ENCODE measurements at regions not wholly inside any gene's neighbourhood (a gene's known extent, or its start where the extent isn't known, plus 50 kb on each side); places are given as distances from the start of the nearest gene placed in this dataset.
A peak's percentile ranks its signal among the peaks of the same experiment; 100 is the strongest.

DNA sequence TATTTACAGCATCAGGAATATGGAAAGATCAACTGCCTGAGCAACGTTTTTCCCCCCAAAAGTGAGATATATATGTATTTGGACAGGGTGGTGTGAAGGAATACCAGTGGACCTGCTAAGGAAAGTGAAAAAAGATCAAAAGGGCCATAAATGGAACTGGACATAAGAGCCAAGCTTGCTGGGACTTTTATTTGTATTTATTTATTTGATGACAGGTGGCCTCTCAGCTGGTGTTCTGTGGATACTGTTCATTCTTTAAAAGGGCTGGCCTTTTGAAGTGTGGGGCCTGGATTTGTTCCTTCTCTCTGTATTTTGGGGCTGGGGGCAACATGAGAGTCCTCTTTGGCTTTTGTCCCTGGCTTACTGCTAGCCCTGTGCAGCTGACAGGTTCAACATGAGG, 306.6 kb upstream of the N4BP1 start:
- DNase-seq (ENCODE audit: low read depth, low spot score), result no peak
- no peak overlapping the region for H3K4me3 ChIP-seq (ENCODE audit: low read length)

DNA sequence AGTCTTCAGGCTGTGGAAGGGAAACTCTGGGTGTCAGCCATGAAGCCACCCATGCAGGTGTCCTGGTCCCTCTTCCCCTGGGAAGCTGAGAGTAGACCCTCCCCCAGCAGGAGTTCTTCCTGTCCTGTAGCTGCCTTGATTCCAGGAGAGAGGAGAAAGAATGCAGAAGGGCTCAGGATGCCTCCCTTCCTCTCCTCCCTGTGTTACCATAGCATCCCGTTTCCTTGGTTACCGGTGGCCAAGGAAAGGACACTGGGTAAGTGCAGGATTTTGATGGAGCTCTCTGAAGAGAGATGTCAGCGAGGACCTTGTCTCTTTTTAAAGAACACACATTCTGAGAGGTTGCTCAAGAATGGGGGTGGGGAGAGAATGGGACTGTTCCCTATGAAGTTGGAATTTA, 304.1 kb upstream of the N4BP1 start:
- no peak for DNase-seq (ENCODE audit: low read depth, low spot score)
- H3K4me3 ChIP-seq (ENCODE audit: low read length), result no peak overlapping the region

DNA sequence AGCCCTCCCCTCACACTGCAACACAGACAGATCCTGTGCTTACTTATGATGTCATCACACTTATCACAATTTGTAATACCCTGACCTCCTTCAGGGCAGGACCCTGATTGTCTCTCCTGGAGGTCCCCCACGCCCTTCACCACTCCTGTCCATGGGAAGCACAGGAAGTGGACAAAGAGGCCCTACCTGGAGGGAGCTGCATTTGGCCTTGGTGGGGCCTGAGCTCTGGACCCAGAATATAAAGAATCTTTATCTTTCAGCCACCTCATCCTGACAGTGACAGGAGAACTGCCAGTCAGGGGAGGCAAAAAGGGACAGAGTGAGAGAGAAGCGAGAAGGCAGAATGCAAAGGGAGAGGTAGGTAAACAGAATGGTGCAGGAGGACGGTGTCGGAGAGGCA, 303.4 kb upstream of the N4BP1 start:
- H3K4me3 ChIP-seq (ENCODE audit: low read length), result no peak overlapping the region
- no peak for DNase-seq (ENCODE audit: low read depth, low spot score)

DNA sequence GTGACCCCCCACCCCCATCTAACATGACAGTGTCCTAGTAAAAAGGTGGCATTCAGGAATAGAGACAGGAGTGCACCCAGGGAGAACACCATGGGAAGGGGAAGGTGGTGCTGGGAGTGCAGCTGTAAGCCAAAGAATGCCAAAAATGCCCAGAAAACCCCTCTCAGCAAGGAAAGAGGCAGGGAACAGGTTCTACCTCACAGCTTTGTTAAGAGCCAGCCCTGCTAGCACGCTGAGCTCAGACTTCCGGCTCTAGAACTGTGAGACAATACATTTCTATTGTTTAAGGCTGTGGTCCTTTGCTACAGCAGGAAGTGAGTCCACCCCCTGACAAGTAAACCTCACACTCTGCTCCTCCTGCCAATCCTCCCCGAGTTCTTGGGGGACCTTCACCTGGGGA, 302.4 kb upstream of the N4BP1 start:
- H3K4me3 ChIP-seq (ENCODE audit: low read length), result no peak overlapping the region
- DNase-seq (ENCODE audit: low read depth, low spot score), result peak; percentile 21

DNA sequence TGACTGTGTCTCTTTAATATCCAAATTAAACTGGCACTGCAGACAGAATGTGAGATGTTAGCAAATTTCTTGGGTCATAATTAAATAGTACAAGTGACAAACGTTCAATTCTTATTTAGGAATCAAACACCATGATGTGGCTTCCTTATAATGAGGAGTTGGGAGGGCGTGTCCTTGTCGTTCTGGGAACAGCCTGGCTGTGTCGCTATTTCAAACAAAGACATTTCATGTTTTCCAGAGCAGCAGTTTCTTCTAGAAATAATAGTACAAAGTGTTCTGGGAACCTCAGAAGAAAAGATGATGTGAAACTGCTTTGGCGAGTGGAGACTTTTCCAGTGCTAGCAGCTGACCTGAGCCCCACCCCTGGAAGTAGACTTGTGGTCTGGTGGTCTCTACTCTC, 301.7 kb upstream of the N4BP1 start:
- no peak overlapping the region for H3K4me3 ChIP-seq (ENCODE audit: low read length)
- DNase-seq (ENCODE audit: low read depth, low spot score), result no peak

DNA sequence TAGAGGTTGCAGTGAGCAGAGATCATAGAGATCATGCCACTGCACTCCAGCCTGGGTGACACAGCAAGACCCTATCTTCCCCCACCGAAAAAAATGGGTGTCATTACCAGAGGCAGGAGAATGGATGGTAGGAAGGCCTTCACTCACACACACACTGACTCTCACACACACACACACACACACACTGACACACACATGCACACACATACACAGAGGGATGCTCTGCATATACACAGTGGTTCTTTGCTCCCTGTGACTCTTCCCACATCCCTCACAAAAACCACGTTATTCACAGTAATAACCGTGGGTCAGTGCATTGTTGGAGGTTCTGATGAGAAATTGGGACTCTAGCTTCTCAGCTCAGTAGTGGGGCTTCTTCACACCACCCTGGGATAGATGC, 300.2 kb upstream of the N4BP1 start:
- H3K4me3 ChIP-seq (ENCODE audit: low read length), result no peak overlapping the region
- DNase-seq (ENCODE audit: low read depth, low spot score), result no peak

DNA sequence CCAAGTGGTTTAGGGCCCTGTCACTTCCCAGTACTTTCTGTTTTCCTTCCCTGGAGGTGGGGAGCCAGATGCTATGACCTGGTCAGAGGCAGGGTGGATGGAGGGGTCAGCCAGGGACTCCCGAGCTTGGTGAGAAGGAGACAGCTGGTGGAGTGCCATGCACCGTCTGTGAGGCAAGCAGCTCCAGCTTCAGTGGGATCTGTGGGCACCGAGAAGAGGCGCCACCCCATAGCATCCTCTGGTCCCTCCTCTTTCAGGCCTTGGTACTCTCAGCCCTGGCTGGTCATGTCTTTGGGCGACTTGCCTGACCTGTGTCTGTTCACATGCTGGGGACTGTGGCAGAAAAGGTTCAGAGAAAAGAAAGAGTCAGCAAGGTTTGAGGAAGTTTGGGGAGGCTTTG, 299.3 kb upstream of the N4BP1 start:
- H3K4me3 ChIP-seq (ENCODE audit: low read length), result no peak overlapping the region
- no peak for DNase-seq (ENCODE audit: low read depth, low spot score)

DNA sequence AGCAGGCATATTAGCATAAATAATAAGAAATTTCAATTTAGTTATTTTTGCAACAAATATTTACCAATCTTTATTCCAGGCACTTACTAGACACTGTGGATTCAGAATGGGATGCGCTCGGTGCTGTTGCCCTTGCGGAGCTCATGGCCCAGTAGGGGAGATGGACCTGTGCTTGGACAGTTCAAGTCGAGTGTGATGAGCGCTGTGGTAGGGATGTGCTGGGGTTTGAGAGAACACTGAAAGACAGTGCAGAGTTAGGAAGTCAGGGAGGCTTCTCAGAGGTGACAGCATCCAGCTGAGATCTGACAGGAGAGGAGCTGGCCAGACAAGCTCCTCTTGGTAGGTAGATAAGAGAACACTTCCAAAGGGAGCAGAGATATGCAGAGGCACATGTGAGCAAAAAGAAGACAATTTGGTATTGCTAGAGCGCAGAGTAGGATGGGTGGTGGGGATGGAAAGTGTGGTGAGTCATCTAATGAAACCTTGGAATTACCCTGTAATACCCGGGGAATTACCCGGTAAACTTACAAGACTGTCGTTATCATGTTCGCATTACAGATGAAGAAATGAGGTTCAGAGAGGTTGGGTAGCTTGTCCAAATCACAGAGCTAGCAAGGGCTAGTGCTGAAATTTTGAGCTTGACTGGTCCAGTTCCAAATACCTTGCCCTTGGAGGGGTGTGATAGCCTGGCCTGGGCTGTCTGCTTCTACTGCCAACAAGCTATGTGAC, 298.1 kb upstream of the N4BP1 start:
- DNase-seq (ENCODE audit: low read depth, low spot score), result no peak
- no peak overlapping the region for H3K4me3 ChIP-seq (ENCODE audit: low read length)

DNA sequence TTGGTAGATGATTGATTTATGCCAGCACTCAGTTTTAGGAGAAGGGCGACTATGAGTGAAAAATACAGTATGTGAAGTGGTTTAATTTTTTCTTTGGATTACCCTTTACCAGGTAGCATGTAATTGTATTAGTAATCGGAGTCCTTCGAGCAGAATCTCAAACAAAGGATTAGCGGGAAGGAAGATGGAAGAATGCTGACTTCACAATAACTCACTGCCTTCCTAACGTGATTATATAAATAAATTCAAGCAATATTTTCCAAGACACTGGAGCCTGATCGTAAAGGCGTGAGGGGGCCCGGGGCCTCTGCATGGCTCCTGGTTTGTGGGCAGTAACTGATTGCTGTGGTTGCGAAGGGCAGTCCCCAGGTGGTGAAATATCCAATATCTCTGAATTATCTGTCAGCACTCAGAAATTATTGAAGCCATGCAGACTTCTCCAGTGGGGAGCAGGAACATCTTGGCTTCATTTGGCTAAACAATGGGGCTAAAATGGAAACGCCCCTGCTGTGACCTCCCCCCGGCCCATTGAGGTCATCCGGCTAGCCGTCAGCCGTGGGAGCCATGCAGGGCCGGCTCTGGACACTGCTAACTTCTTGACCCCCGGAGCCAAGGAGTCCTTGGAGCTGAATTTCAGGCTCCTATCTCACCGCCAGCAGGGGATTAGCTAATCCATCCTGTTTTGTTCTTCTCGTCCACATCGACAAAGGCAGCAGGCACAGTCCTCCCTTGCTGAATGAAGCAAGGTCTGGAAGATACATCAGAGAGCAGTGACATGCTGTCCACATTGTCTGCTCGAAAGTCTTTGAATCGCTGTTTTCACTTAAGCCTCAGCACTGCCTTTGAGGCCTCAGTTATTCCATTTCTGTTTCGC, 295.9 kb upstream of the N4BP1 start:
- no peak overlapping the region for H3K4me3 ChIP-seq (ENCODE audit: low read length)
- DNase-seq (ENCODE audit: low read depth, low spot score), result no peak

DNA sequence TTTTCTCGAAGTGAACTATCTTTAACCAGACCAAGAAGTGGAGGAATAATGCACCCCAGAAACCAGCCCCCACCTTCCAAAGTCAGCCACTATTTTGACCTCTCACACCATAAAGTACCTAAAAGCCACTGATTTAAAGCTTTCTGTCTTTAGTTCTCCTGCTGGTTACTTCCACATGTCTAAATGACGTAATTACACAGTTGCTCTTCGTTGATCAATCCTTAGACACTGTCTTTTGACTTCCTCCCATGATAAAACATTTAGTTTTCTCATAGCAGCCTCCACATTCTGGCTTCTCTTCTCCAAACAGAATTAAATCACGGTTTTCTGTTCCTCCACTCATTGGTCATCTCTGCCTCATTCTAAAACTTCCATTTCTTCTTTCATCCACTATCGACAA, 294.4 kb upstream of the N4BP1 start:
- no peak overlapping the region for H3K4me3 ChIP-seq (ENCODE audit: low read length)
- no peak for DNase-seq (ENCODE audit: low read depth, low spot score)

DNA sequence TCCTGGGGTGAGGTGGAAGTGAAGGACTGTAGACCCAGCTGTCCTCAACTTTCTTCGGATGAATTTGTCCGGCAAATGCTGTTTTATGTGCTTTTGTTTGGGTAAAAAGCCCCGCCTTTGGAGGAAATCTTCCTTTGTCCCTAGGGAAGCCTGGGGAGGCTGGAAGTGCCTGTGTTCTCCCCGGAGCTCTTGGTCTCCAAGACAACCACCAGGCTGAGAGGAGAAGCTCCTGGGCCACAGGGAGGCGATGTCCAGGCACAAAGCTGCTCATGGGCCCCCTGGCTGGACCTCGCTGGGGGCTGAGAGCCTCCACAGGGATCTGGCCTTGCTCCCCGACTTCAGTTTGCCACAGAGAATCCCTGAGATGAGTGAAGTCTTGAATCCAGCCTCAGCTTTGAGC, 293.1 kb upstream of the N4BP1 start:
- no peak overlapping the region for H3K4me3 ChIP-seq (ENCODE audit: low read length)
- no peak for DNase-seq (ENCODE audit: low read depth, low spot score)

DNA sequence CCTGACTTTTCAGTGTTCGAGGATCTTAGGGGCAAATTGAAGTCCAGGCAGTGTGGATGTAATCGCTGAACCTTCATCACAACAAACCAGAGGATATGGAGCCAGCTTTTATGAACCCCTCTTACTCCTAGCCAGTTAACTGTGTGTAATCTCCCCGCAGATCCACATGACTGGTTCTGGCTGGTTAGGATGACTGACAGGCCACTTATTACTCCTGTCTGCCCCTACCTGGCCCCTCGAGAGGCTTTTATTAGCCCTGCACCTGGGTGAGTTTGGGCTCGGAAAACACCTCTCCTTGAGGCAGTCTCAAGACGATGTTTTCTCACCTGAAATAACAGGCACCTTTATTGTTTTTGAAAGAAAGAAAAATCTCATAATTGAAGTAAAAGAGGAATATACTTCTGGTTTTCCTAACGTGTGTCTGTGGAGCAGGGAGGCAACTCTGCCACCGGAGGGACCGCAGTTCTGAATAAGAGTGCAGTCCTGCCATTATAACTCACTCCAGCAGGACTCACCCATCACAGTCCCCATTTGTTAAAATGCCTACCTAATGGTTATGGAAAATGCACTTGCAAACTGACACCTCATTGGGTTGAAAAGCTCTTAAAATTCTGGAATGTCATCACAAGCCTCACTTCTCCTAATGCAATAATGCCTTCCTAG, 291.9 kb upstream of the N4BP1 start:
- H3K4me3 ChIP-seq (ENCODE audit: low read length), result no peak overlapping the region
- DNase-seq (ENCODE audit: low read depth, low spot score), result no peak

DNA sequence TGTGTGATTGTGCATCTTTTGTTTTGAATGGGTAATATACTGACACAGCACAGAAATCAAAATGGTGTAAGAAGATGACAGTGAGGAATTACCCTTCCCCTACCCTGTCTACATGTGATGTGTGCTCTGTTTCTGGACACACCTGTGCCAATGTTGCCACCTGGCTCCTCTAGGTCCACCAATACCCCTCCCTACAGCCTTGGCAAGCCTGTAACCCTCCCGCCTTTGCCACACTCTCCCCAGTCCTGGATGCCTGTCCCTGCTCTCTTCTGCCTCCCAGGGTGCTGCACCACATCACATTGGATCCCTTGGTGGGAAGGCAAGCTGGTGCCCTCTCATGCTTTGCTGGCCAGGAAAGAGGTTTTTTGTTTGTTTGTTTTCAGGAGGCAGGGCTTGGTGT, 289.5 kb upstream of the N4BP1 start:
- no peak overlapping the region for H3K4me3 ChIP-seq (ENCODE audit: low read length)
- no peak for DNase-seq (ENCODE audit: low read depth, low spot score)

DNA sequence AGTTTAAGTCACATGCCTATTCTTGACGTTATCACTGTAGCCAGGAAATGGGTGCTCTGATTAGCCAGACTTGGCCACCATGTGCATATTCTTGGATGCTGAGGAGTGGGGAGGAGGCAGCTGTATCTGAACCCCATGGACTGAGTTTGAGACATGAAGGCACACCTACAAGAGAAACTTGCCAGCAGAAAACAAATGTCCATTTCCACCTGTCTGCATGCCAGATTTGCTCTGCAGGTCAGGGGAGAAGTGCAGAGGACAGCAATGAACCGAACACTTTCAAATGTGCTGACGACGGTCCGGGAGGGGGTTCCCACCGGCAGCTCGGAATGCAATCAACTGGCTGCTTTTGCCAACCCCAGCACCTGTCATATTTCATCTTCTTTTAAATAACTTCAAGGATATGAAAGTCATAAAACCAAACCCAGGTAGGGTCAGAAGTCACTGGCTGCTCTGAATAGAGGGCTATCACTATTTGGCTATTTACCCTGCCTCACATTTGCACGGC, 287.8 kb upstream of the N4BP1 start:
- no peak for DNase-seq (ENCODE audit: low read depth, low spot score)
- H3K4me3 ChIP-seq (ENCODE audit: low read length), result no peak overlapping the region

DNA sequence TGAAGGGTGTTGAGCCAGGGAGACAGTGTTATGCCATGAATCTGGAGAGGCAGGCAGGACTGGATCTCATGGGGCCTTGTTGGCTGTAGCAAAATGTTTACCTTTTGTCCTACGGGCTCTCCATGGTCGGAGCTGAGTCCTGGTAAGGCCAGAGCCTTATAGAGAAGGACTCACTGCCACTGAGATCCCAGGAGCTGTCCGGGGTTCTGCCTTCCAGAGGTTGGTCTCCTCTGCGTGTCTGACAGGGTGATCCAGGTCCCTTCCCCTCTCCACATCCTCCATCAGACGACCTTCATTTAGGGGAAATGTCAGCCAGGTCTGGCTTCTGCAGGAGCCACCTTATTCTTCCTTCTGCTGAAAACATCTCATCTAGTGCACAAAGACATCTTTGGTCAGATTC, 285.2 kb upstream of the N4BP1 start:
- no peak for DNase-seq (ENCODE audit: low read depth, low spot score)
- no peak overlapping the region for H3K4me3 ChIP-seq (ENCODE audit: low read length)

DNA sequence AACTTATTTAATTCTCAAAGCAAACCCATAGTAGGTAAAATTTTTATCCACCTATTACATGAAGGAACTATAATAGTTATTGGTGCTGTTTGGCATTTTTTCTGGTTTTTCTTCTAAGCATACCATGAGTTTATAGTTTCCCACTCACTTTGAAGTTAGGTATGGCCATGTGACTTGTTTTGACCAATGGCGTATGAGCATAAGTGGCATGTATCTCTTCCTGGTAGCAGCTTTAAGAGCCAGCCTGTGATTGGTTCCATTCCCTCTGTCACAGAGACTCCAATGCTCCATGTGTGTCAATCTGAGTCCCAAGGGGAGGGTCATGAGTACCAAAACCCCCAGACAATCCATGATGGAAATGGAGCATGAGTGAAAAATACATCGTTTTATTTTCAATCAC, 282.9 kb upstream of the N4BP1 start:
- no peak overlapping the region for H3K4me3 ChIP-seq (ENCODE audit: low read length)
- peak; percentile 40 for DNase-seq (ENCODE audit: low read depth, low spot score)

DNA sequence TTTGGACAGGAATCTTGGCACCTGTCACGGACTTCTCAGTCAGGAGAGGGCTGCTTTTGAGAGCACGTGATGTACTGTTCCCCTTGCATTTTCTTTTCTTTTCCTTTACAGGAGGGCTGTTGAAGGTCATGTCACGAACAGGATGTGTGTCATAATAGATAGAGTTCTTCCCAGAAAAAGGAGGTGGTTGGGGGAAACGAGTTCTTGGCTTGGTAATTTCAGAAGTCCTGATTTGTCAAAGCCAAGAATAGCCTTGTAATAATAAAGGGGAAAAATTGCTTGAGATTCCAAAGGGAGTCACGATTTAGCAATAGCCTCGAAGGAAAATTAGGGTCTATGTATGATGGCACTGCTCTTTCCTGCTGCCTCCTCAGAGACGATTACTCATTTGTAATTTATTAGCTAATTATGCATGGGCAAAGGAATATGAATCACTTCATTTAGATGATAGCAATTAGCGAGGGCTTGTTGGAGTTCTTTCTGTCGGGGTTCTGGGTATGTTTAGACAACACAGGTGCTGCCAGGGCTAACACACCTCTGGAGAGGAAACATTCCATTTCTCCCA, 277.7 kb upstream of the N4BP1 start:
- H3K4me3 ChIP-seq (ENCODE audit: low read length), result no peak overlapping the region
- no peak for DNase-seq (ENCODE audit: low read depth, low spot score)

DNA sequence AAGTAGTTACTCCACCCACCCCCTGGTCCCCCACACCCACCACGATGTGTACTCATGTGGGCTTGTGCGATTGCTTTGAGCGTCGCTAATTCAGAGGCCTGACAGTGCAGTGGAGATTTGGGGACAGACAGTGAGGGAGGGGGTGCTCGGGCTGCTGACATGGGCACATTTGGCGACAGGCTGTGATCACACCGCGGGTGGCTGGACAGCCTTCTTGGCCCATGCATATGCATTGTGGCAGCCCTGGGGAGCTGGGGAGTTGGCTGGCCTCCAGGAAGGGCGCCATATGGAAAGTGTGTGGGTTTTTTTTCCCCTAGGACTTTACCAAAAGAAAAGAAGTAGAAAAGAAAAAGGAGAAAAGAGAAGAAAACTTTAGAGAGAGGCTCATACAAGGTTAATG, 275.5 kb upstream of the N4BP1 start:
- DNase-seq (ENCODE audit: low read depth, low spot score), result no peak
- H3K4me3 ChIP-seq (ENCODE audit: low read length), result no peak overlapping the region

DNA sequence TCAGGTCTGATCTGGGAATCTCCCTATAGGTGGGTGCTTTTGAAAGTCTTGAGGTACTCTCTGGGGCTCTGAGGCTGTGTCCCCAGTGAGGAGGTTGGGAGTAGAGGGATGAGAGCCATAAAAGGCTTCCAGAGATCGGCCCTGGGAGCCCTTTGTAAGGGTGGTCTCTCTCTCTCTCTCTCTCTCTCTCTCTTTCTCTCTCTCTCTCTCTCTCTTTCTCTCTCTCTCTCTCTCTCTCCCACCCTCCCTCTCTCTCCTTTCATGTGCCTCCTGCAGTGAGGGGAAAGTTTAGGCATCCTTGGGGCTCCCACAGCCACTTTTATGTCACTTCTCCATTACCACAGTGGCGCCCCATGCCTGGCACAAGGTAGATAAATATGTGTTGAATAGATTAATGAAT, 271.3 kb upstream of the N4BP1 start:
- H3K4me3 ChIP-seq (ENCODE audit: low read length), result no peak overlapping the region
- DNase-seq (ENCODE audit: low read depth, low spot score), result no peak
